Thyroid gland (tissue), 4 donors: ENCODE measurements at regions not wholly inside any gene's neighbourhood (a gene's known extent, or its start where the extent isn't known, plus 50 kb on each side); places are given as distances from the start of the nearest gene placed in this dataset.

Source experiments
- CTCF ChIP-seq, 6 experiments: fragments of 200-600 bp in 3 of 6; fragments of 450-650 bp in 3 of 6; sonication (generic) in 3 of 6; IDR thresholded peaks; one replicate each; pipeline ENCODE4 v1.5.1; 2016 to 2019; ENCODE audit warnings: antibody characterized with exemption in 6 of 6, mild to moderate bottlenecking in 2 of 6, inconsistent platforms in 1 of 6, moderate library complexity in 1 of 6
- POLR2A ChIP-seq, 2 donors: fragments of 450-650 bp; IDR thresholded peaks; one replicate each; pipeline ENCODE4 v1.6.1; 2017; ENCODE audit warnings: antibody characterized with exemption in 2 of 2, mild to moderate bottlenecking in 2 of 2, moderate library complexity in 1 of 2

GRCh38 chr9:120040896-120041295, 539.1 kb downstream of the CDK5RAP2 start:
- TF ChIP-seq CTCF (IDR thresholded peaks at IDR 0.05) (no peak), POLR2A (IDR thresholded peaks at IDR 0.05) (no peak)
